HEK293T (cell line): ENCODE measurements at regions not wholly inside any gene's neighbourhood (a gene's known extent, or its start where the extent isn't known, plus 50 kb on each side); places are given as distances from the start of the nearest gene placed in this dataset.

Experiments
- CTCF ChIA-PET: fragments of 350-600 bp; formaldehyde crosslinking; extraction: SDS; loops from one replicate; lab custom pipeline; 2021; ENCODE audit warnings: antibody characterized with exemption, inconsistent platforms; lab: Yijun Ruan, JAX
- POLR2A ChIA-PET: fragments of 350-600 bp; formaldehyde crosslinking; extraction: SDS; loops from one replicate; lab custom pipeline; 2020; ENCODE audit warnings: antibody characterized with exemption, inconsistent platforms; lab: Yijun Ruan, JAX
- DNase-seq: peaks from one replicate; pipeline ENCODE4 v3.0.0; 2012; ENCODE audit warnings: mixed read lengths; ENCODE audit errors: extremely low spot score
- ARNT ChIP-seq: fragments of 450-650 bp; IDR thresholded peaks from 2 replicates; pipeline ENCODE4 v1.6.1; 2017; ENCODE audit warnings: mild to moderate bottlenecking
- BHLHE40 ChIP-seq: fragments of 450-650 bp; IDR thresholded peaks from 2 replicates; pipeline ENCODE4 v1.6.1; 2016; ENCODE audit warnings: mild to moderate bottlenecking, moderate library complexity, borderline replicate concordance
- CTBP1 ChIP-seq: fragments of 450-650 bp; IDR thresholded peaks from 2 replicates; pipeline ENCODE4 v1.6.1; 2016; ENCODE audit warnings: borderline replicate concordance
- ELF4 ChIP-seq: fragments of 450-650 bp; IDR thresholded peaks from 2 replicates; pipeline ENCODE4 v1.6.1; 2017; ENCODE audit warnings: antibody characterized with exemption
- FOXA1 ChIP-seq: fragments of 450-650 bp; IDR thresholded peaks from 2 replicates; pipeline ENCODE4 v1.6.1; 2016; ENCODE audit warnings: mild to moderate bottlenecking
- FOXK2 ChIP-seq: fragments of 450-650 bp; IDR thresholded peaks from 2 replicates; pipeline ENCODE4 v1.6.1; 2016; ENCODE audit warnings: mild to moderate bottlenecking
- FOXM1 ChIP-seq: fragments of 450-650 bp; IDR thresholded peaks from 2 replicates; pipeline ENCODE4 v1.6.1; 2017; ENCODE audit warnings: mild to moderate bottlenecking, borderline replicate concordance
- HDGF ChIP-seq: fragments of 450-650 bp; IDR thresholded peaks from 2 replicates; pipeline ENCODE4 v1.6.1; 2017; ENCODE audit warnings: antibody characterized with exemption, borderline replicate concordance
- L3MBTL2 ChIP-seq: fragments of 450-650 bp; conservative IDR thresholded peaks from 2 replicates; pipeline ENCODE4 v1.6.1; 2016; ENCODE audit warnings: mild to moderate bottlenecking
- LEF1 ChIP-seq: fragments of 450-650 bp; IDR thresholded peaks from 2 replicates; pipeline ENCODE4 v1.6.1; 2017; ENCODE audit warnings: mild to moderate bottlenecking, borderline replicate concordance
- NFRKB ChIP-seq: fragments of 450-650 bp; IDR thresholded peaks from 2 replicates; pipeline ENCODE4 v1.6.1; 2016; ENCODE audit warnings: mild to moderate bottlenecking, moderate library complexity
- PKNOX1 ChIP-seq: fragments of 450-650 bp; IDR thresholded peaks from 2 replicates; pipeline ENCODE4 v1.6.1; 2016
- SP1 ChIP-seq: fragments of 450-650 bp; IDR thresholded peaks from 2 replicates; pipeline ENCODE4 v1.6.1; 2017
- SUZ12 ChIP-seq: fragments of 450-650 bp; IDR thresholded peaks from 2 replicates; pipeline ENCODE4 v1.6.1; 2016; ENCODE audit warnings: mild to moderate bottlenecking
- TARDBP ChIP-seq: fragments of 450-650 bp; IDR thresholded peaks from 2 replicates; pipeline ENCODE4 v1.6.1; 2016
- ZNF384 ChIP-seq: fragments of 450-650 bp; IDR thresholded peaks from 2 replicates; pipeline ENCODE4 v1.6.1; 2016

DNA sequence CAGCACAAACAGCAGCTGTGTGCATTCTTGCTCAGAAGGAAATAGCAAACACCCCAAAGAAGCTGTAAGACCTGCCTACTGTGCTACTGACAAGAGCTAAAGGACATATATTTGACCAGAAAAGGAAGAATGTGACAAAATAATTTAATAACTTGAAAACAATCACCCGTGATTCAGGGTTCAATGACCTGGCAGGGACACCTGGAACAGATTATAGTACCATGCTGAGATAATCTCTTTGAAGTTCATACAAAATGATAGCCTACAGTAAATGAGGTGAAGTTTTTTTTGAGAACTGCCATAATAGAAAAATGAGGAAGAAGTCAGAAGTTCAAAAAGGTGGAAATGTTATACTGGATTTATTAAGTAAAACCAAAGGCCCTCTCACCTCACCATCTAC is 324.8 kb upstream of the GULP1 start:
- DNase-seq, result no peak
- ChIA-PET POLR2A (no interaction called here), CTCF (no interaction called here)
- TF ChIP-seq HDGF, result no peak
- no peak for TF ChIP-seq ARNT
- no peak for TF ChIP-seq TARDBP
- no peak for TF ChIP-seq L3MBTL2
- TF ChIP-seq CTBP1, result no peak
- TF ChIP-seq SP1, result no peak
- no peak for TF ChIP-seq ELF4
- no peak for TF ChIP-seq PKNOX1
- no peak for TF ChIP-seq SUZ12
- TF ChIP-seq FOXM1, result no peak
- no peak for TF ChIP-seq LEF1

DNA sequence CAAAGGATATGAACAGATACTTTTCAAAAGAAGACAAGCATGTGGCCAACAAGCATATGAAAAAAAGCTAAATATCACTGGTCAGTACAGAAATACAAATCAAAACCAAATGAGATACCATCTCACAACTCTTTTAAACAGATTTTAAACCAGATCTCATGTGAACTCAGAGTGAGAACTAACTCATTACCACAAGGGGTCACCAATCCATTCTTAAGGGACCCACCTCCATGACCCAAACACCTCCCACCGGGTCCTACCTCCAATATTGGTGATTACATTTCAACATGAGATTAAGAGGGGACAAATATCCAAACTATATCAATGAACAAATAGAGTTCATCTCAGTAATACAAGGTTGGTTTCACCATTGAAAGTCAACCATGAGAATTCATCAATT is 319.8 kb upstream of the GULP1 start:
- TF ChIP-seq CTBP1 (no peak), NFRKB (no peak), FOXA1 (no peak), PKNOX1 (no peak), SP1 (no peak), ZNF384 (no peak), BHLHE40 (no peak)
- CTCF ChIA-PET, result no interaction called here
- POLR2A ChIA-PET, result no interaction called here
- no peak for DNase-seq

GRCh38 chr2:187976259-187976985 is 315.3 kb upstream of the GULP1 start:
- POLR2A ChIA-PET, result no interaction called here

GRCh38 chr2:187976986-187977333 is 314.7 kb upstream of the GULP1 start:
- TF ChIP-seq FOXK2 (no peak), ELF4 (no peak), ZNF384 (no peak), LEF1 (no peak), SUZ12 (no peak), PKNOX1 (no peak), FOXM1 (no peak), HDGF (no peak), TARDBP (no peak), BHLHE40 (no peak), CTBP1 (no peak), L3MBTL2 (no peak), SP1 (no peak), NFRKB (no peak), FOXA1 (no peak), ARNT (no peak)
- no peak for DNase-seq
- CTCF ChIA-PET, result no interaction called here
- POLR2A ChIA-PET, result no interaction called here

More at GRCh38 chr2:187976259-187976985, 315.3 kb upstream of the GULP1 start:
- TF ChIP-seq LEF1, result no peak
- TF ChIP-seq CTBP1, result no peak
- CTCF ChIA-PET, result no interaction called here
- DNase-seq, result no peak

GRCh38 chr2:187978356-187978755 is 313.3 kb upstream of the GULP1 start:
- DNase-seq, result no peak
- CTCF ChIA-PET, result no interaction called here
- POLR2A ChIA-PET, result no interaction called here
- TF ChIP-seq PKNOX1, result no peak
- TF ChIP-seq SUZ12, result no peak
- TF ChIP-seq FOXM1, result no peak
- TF ChIP-seq SP1, result no peak
- no peak for TF ChIP-seq LEF1
- no peak for TF ChIP-seq HDGF
- TF ChIP-seq BHLHE40, result no peak
- TF ChIP-seq NFRKB, result no peak
- TF ChIP-seq FOXA1, result no peak
- no peak for TF ChIP-seq L3MBTL2
- no peak for TF ChIP-seq ZNF384
- TF ChIP-seq TARDBP, result no peak
- TF ChIP-seq ARNT, result no peak

- DNase-seq, result no peak
- ChIA-PET CTCF (interaction anchor here (0.6 kb wide), 1 partner anchor 17 kb away, joined by 5 read pairs; no protein-coding TSS in a partner anchor), POLR2A (no interaction called here)
- TF ChIP-seq FOXK2 (no peak), SP1 (no peak), BHLHE40 (no peak), HDGF (no peak), NFRKB (no peak), PKNOX1 (no peak), SUZ12 (no peak), TARDBP (no peak), LEF1 (no peak), FOXA1 (no peak), ARNT (no peak), CTBP1 (no peak), FOXM1 (no peak), L3MBTL2 (no peak), ZNF384 (no peak), ELF4 (no peak)
These were observed 309.0 kb upstream of the GULP1 start for GRCh38 chr2:187982668-187983067.
